IMR-90 (cell line): ENCODE measurements at regions not wholly inside any gene's neighbourhood (a gene's known extent, or its start where the extent isn't known, plus 50 kb on each side); places are given as distances from the start of the nearest gene placed in this dataset.

Experiments used
- ATAC-seq: fragments of 200-7000 bp; cut with Tn5 transposase; 2 replicates; pipeline ENCODE4 v1.9.1; 2020; ENCODE audit warnings: low read depth, mild to moderate bottlenecking, moderate library complexity
- BruUV-seq: library from RNA; stranded (reverse); fragments of 400-500 nt; replicated peaks from 2 replicates; lab custom pipeline; 2021; lab: Mats Ljungman, UMichigan
- CTCF ChIA-PET: fragments of 300-600 bp; formaldehyde crosslinking; extraction: SDS; loops from one replicate; lab custom pipeline; 2021; ENCODE audit warnings: antibody characterized with exemption; lab: Yijun Ruan, JAX
- POLR2A ChIA-PET: fragments of 300-600 bp; sonication (Branson Sonifier 250); formaldehyde crosslinking; loops from one replicate; lab custom pipeline; 2022; ENCODE audit warnings: antibody characterized with exemption; ENCODE audit not compliant: unreplicated experiment; lab: Charles Lee
- DNase-seq: peaks from one replicate; pipeline ENCODE4 v3.0.0; 2013
- H2AFZ ChIP-seq: replicated peaks from 2 replicates; pipeline ENCODE3; 2013; ENCODE audit warnings: low read length, mild to moderate bottlenecking; ENCODE audit not compliant: poor library complexity
- H2AK5ac ChIP-seq: 2 replicates; pipeline ENCODE4 v1.6.1; 2013; ENCODE audit warnings: low read depth, low read length, inconsistent platforms
- H2AK9ac ChIP-seq: replicated peaks from 2 replicates; pipeline ENCODE3; 2013; ENCODE audit warnings: mild to moderate bottlenecking, low read depth, low read length, moderate library complexity; ENCODE audit not compliant: poor library complexity
- H2BK120ac ChIP-seq: 2 replicates; pipeline ENCODE4 v1.6.1; 2013; ENCODE audit warnings: low read depth, low read length, inconsistent platforms
- H2BK15ac ChIP-seq: 3 replicates; pipeline ENCODE4 v1.6.1; 2013; ENCODE audit warnings: low read depth, low read length, inconsistent platforms
- H2BK20ac ChIP-seq: 2 replicates; pipeline ENCODE4 v1.6.1; 2013; ENCODE audit warnings: low read depth, mild to moderate bottlenecking, inconsistent platforms, low read length, moderate library complexity
- H2BK5ac ChIP-seq: 2 replicates; pipeline ENCODE4 v1.6.1; 2013; ENCODE audit warnings: mild to moderate bottlenecking, low read depth, low read length, inconsistent platforms; ENCODE audit not compliant: poor library complexity, severe bottlenecking
- H3K14ac ChIP-seq: replicated peaks from 2 replicates; pipeline ENCODE4 v1.6.1; 2013; ENCODE audit warnings: low read depth, low read length, inconsistent platforms
- H3K18ac ChIP-seq: 2 replicates; pipeline ENCODE4 v1.6.1; 2013; ENCODE audit warnings: low read depth, low read length, control low read depth
- H3K23ac ChIP-seq: 2 replicates; pipeline ENCODE4 v1.6.1; 2013; ENCODE audit warnings: low read depth, low read length, inconsistent platforms
- H3K27ac ChIP-seq: 2 replicates; pipeline ENCODE4 v1.5.1; 2013; ENCODE audit warnings: mild to moderate bottlenecking, control low read depth, low read length; ENCODE audit not compliant: insufficient read depth
- H3K27me3 ChIP-seq: 2 replicates; pipeline ENCODE4 v1.6.1; 2013; ENCODE audit warnings: low read length; ENCODE audit not compliant: control insufficient read depth, insufficient read depth
- H3K36me3 ChIP-seq: 2 replicates; pipeline ENCODE4 v1.6.1; 2013; ENCODE audit warnings: low read length, mixed read lengths; ENCODE audit not compliant: control insufficient read depth, insufficient read depth
- H3K4ac ChIP-seq: 2 replicates; pipeline ENCODE4 v1.6.1; 2013; ENCODE audit warnings: low read depth, low read length, inconsistent platforms
- H3K4me1 ChIP-seq: 2 replicates; pipeline ENCODE4 v1.6.1; 2013; ENCODE audit warnings: low read length, mixed read lengths; ENCODE audit not compliant: control insufficient read depth, insufficient read depth
- H3K4me2 ChIP-seq: 2 replicates; pipeline ENCODE4 v1.6.1; 2013; ENCODE audit warnings: low read depth, mild to moderate bottlenecking, control low read depth, low read length, moderate library complexity
- H3K4me3 ChIP-seq: 2 replicates; pipeline ENCODE4 v1.5.1; 2013; ENCODE audit warnings: low read depth, mild to moderate bottlenecking, control low read depth, low read length, moderate library complexity; ENCODE audit not compliant: insufficient read depth
- H3K56ac ChIP-seq: 2 replicates; pipeline ENCODE4 v1.6.1; 2013; ENCODE audit warnings: low read length, inconsistent platforms; ENCODE audit not compliant: insufficient read depth; ENCODE audit errors: extremely low read depth
- H3K79me1 ChIP-seq, 2 experiments: 2 replicates each; pipeline ENCODE4 v1.6.1; 2013; ENCODE audit warnings: low read length in 2 of 2, inconsistent platforms in 1 of 2, low read depth in 1 of 2
- H3K9ac ChIP-seq: 2 replicates; pipeline ENCODE4 v1.6.1; 2013; ENCODE audit warnings: low read depth, low read length, control low read depth
- H3K9me1 ChIP-seq: 2 replicates; pipeline ENCODE4 v1.6.1; 2013; ENCODE audit warnings: low read length, inconsistent platforms; ENCODE audit not compliant: insufficient read depth
- H3K9me3 ChIP-seq: 2 replicates; pipeline ENCODE4 v1.6.1; 2013; ENCODE audit warnings: low read length; ENCODE audit not compliant: control insufficient read depth, insufficient read depth
- H4K20me1 ChIP-seq: 2 replicates; pipeline ENCODE4 v1.6.1; 2013; ENCODE audit warnings: low read length, inconsistent platforms; ENCODE audit not compliant: insufficient read depth
- H4K5ac ChIP-seq: 2 replicates; pipeline ENCODE4 v1.6.1; 2013; ENCODE audit warnings: mild to moderate bottlenecking, low read depth, low read length, control low read depth
- H4K8ac ChIP-seq, 2 experiments: 2 replicates each; pipeline ENCODE4 v1.6.1; 2013; ENCODE audit warnings: low read depth in 2 of 2, low read length in 2 of 2, control low read depth in 1 of 2, inconsistent platforms in 1 of 2
- H4K91ac ChIP-seq: 2 replicates; pipeline ENCODE4 v1.6.1; 2013; ENCODE audit warnings: low read depth, low read length, inconsistent platforms; ENCODE audit not compliant: insufficient read depth
- NFE2L2 ChIP-seq: fragments of 150-350 bp; IDR thresholded peaks from 2 replicates; pipeline ENCODE4 v1.6.1; 2016; ENCODE audit warnings: low read depth, mild to moderate bottlenecking, low read length
- WGBS, 2 experiments: methylation state at CpG; one replicate each; pipeline versions ENCODE4 v1.1.5 to v1.1.7; 2013; ENCODE audit warnings: missing lambda C conversion rate in 2 of 2; ENCODE audit not compliant: insufficient read length in 1 of 2; ENCODE audit errors: extremely low coverage in 2 of 2; 5-methylcytosine and 5-hydroxymethylcytosine counted together
- dilution Hi-C: fragments of 300-500 bp; cut with HindIII; formaldehyde crosslinking; loops from one replicate; pipeline ENCODE4 v1.14.3; 2018; ENCODE audit warnings: low sequenced_read_pairs; ENCODE audit not compliant: unreplicated experiment
- in situ Hi-C: fragments of 300-500 bp; cut with MboI; formaldehyde crosslinking; loops from 3 replicates; pipeline ENCODE4 v1.14.3; 2019; ENCODE audit warnings: low sequenced_read_pairs, inconsistent platforms, mixed read lengths
- intact Hi-C: fragments of 100-400 bp; cut with micrococcal nuclease; formaldehyde crosslinking; loops from 2 replicates; pipeline ENCODE4 v1.10.0; 2022

DNA sequence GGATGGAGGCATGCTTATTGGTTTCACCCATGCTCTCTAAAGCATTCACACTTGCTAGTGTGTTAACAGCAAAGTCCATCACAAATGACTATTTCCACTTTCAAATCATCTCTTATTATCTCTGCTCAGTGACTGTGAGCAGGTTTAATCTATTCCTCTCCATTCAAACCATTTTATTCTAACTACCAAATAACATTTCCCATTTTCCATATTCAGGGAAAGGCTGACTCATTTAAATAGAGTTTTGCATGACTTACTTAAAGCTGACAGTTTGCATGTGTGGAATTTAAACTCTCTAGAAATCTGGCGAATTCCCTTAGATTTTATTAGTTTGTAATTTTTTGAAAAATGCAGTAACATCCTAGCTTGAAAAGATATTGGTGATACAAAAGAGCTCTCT lies 615.7 kb upstream of the LRRC4C start:
- no peak for TF ChIP-seq NFE2L2
- WGBS, 2 experiments, result no CpG with 5 or more reads among the region's 1 CpG
- Histone ChIP-seq H2BK120ac (no peak overlapping the region), H3K36me3 (no peaks in the 10 kb centered on the region), H3K23ac (no peak overlapping the region), H3K27ac (no peak overlapping the region), H2AK5ac (no peak overlapping the region), H2AK9ac (no peak overlapping the region), H2BK5ac (no peak overlapping the region), H2BK15ac (no peak overlapping the region), H3K9ac (no peak overlapping the region), H2AFZ (no peak overlapping the region), H3K27me3 (no peaks in the 10 kb centered on the region), H4K91ac (no peak overlapping the region), H3K14ac (no peak overlapping the region), H4K20me1 (no peaks in the 10 kb centered on the region), H3K4me1 (no peaks in the 10 kb centered on the region), H3K4me3 (no peak overlapping the region), H3K9me3 (peaks cover 4% of the 10 kb centered on the region), H3K18ac (no peak overlapping the region), H4K8ac (no peak overlapping the region), H3K4ac (no peak overlapping the region), H3K4me2 (no peak overlapping the region), H4K5ac (no peak overlapping the region), H2BK20ac (no peak overlapping the region), H3K79me1 (no peaks in the 10 kb centered on the region), H3K9me1 (no peaks in the 10 kb centered on the region), H3K56ac (no peak overlapping the region)
- dilution Hi-C loops (no loop called here), in situ Hi-C loops (no loop called here), intact Hi-C loops (no loop called here)
- POLR2A ChIA-PET, result no interaction called here
- DNase-seq (no peak), ATAC-seq (no peak)
- BruUV-seq, result no TSS peak
- CTCF ChIA-PET, result interaction anchor here (0.6 kb wide), 1 partner anchor 31 kb away, joined by 4 read pairs; no protein-coding TSS in a partner anchor
